ENCODE measurements at regions not wholly inside any gene's neighbourhood (a gene's known extent, or its start where the extent isn't known, plus 50 kb on each side); places are given as distances from the start of the nearest gene placed in this dataset.
"Not testable (repeated sequence)": the region's sequence is repeated elsewhere in the genome, so short reads cannot be mapped to it uniquely, and the experiment has no call there.

DNA sequence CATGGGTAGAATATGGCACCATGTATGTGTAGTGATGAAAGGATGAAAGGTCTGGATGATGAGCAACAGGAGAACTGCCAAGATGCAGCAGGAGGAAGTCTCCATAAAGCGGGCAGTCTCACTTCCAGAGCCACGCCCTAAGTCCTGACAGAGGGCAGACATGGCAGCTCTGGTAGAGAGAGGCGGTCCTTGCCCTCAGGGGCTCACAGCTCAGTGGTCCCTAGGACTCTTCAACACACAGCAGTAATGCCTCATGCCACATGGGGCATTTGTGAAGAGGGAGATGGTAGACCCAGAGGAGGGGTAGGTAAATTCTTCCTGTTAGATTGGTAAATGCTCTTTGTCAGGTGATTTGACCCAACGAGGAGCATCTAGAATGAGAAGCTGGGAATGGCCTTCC, 1088.4 kb downstream of the BCL11B start:
- no peak for DNase-seq

DNA sequence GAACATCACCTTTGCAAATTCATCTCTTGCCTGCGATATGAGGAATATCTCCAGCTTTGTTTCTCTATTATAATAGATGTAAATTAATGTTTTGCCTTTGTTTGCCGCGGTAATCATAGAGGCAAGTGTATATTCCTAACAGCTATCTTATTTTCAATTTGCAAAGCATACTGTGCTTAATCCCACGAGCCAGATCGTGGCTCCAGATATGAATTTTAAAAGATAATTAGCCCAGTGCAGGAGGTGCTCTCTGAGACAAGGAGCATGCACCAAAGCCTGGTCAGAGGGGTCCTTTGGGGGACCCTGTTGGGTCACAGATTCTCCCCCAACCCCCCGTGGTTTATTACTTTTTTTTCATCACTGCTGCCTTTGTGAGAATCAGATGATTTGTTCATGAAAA, 1087.5 kb downstream of the BCL11B start:
- DNase-seq: no peak

DNA sequence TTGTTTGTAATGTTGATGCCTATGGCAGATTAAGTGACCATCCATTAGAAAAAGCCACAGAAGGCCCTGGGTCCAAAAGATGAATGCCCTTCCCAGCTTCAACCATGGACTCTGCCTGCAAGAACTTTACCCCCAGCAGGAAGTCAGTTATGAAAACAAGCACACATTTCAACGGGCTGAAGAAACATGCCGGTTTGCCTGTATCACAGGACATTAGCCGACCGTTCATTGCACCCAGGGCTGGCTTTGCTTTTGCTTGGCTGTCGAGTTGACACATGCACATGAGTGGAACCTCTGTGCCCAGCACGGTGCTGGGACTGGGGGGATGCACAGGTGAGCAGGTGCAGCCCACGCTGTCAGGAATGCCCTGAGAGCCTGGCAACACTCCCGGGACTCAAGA, 1087.0 kb downstream of the BCL11B start:
- DNase-seq: no peak

DNA sequence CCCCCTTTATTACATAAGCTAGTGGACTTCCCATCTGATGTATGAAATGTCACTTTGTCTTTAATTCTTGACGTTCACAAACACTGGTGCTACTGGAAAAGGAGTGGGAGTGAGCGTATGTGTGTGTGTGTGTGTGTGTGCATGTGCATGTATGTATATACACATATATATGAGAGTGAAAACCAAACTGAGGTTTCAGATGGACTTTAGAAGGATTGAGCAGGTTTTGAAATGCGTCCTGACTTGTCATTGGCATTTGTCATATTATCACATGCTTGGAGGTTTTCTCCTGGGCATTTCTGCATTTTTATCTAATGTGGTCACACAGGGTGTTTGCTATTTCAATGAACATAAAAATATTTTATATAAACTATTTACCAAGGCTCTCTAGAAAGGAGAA, 1085.9 kb downstream of the BCL11B start:
- no peak for DNase-seq

DNA sequence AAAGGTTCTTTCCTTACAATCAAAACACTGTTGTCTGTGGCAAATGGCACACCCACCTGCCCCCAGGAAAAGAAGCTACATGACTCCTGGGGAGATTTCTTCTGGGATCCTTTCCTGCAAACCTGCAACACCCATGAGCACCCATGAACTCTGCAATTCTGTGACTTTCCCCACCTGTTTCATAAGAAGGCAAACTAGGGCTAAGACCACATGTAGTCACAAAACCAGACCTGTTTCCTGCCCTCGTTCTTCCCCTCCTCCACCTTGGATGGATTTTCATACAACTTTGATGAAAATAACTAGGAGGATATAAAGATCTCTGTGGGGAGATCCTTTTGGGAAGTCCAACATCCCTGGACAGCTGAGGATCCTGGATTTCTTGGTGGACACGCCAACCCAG, 1084.7 kb downstream of the BCL11B start:
- DNase-seq: no peak

DNA sequence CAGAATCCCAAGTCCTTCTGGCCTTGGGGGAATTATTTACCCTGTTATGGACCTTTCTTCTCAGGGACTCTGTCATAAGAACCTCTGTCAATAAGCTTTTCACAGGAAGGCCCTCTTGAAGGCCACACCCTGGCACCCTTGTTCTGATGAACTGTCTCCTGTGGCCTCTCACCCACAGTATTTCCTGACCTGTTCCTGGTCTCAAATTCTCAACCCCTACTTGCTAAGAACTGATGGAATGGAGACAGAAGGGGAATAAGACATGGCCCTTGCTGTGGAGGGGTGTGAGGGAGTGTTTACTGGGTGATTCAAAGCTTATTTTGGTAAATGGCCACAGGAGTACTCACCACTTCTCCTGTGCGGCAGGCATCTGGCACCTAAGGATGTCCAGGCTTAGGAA, 1082.9 kb downstream of the BCL11B start:
- no peak for DNase-seq

DNA sequence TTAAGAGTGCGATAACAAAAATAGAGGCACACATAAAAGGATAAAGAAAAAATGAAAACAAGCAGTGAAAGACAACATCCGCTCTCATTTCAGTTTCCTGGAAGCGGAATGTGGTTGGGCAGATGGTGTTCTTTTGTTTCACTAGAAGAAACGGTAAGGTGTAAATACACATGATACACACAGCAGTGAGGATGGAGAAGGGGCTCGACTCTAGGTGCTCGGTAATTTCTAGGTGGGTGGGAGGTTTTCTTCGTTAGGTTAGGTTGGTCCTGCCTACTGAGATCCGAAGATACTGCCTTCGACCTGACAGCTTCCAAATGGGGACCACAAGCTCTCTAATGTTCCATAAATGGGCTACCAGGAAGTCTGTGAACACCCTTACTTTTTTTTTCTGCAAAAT, 1082.5 kb downstream of the BCL11B start:
- DNase-seq: no peak

DNA sequence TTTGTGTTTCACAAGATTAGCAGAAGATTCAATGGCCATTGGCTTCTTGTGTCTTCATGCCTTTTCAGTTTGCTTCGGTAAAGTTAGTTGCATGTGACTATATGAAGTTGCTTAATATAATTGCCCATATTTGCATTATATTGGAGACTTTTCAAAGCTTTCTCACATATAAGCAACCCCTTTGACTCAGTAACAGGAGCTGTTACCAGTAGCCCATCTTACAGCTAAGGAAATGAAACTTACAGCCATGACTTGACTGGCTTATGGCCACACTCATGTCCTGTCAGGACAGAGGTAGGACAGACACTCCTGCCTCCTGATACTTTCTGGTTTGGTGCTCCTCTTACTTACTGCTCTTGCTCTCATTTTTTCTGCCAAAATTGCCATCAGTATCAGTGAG, 1082.1 kb downstream of the BCL11B start:
- no peak for DNase-seq

DNA sequence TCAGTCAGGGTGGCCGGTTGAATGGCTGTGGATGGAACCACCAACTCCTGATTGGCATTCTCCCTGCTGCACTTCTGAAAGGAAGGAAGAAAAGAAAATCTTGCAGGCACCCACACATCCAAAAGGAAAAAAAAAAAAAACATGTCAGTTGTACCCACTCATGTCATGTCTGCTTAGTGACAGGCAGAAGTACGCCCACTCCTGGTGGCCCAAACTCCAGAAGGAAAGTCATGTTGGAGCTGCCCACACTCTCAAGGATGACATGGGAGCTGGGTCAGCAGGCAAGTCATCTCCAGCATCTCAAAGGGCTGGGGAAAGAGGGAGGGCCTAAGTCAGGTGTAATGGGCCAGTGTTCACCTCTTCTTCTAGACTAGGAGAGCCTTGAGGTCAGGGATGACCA, 1079.1 kb downstream of the BCL11B start:
- no peak for DNase-seq

DNA sequence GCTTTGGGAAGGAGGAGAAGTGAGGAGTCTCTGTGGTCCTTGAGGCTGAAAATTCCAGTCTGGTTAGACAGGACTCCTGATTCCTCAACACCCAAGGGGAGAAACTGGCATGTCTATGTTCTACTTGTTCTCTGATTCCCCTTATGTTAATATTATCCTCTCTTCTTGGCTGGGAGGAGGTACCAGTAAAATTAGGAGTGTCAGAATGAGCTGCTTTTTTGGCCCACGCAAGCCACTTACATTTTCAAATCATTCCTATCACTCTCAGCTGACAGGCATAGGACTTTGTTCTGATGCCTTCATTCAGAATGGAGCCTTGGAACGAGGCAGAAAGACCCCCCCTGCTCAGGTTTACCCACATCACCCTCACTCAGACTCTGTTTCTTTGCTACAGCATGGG, 1077.2 kb downstream of the BCL11B start:
- DNase-seq: no peak

DNA sequence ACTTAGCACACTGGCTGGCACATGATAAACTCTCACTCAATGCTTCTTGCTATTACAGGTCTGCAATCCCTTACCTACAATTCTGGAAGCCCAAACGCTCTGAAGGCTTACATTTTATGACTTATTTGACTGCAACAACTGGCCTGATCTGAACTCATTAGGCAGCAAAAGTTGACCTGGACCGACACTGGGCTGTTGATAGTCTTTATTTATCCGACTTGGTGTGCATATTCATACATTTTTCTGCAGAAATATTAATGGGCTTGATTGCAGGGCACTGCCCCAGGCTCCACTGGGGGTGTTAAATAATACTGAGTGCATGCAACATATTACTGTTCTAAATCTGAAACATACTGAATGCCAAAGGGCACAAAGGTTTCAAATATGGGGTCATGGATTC, 1076.7 kb downstream of the BCL11B start:
- no peak for DNase-seq

DNA sequence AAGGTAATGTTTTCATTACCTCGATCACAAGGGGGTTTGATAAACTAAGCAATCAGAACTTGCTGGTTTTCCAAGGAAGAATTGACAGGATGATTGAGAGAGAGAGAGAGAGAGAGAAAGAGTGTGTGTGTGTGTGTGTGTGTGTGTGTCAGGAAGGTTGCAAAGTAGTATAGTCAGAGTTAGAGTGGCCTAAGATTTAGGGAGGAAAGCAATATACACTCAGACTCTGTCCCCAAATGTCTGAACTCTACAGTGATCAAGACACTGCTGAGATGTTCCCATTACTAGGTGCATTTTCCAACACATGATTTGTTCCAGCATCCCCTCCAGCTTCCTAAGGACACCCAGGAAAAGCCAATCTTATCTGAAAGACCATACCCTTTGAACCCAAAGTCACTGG, 1074.1 kb downstream of the BCL11B start:
- DNase-seq: no peak

DNA sequence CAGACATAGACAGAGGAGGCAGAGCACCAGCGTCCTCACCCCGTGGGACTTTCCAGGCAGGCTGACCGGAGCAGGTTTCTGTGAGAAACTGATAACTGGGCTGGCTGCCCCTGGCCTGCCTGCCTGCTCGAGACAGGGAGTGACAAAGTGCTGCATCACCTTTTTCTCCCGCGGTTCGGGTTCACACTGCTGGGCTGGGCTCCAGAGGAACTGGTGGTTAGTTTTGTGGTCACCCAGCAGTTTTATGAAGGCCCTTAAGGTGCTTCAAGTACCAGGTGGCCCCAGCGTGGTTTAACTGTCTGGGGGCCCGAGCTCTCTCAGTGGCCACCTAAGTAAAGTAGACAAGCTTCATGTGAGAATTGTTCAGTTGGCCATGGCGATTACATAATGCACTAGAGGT, 1073.6 kb downstream of the BCL11B start:
- DNase-seq: no peak

DNA sequence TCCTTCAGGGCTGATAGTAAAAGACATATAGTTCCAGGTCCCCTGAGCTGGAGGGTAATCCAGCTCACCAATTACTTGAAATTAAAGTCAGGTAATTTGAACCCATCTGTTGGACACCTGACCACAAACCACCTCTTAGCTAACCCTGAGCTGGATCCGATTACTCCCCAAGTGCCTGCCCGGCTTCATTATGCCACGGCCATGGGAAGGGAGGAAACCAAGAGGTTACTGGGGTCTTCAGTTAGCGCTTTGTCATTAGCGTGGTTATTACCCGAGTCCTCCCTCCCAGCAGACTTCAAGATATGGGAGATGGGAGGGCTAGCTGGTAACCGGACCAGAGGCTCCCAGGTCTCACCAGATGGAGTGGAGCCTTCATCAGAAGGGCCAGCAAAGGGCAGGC, 1071.4 kb downstream of the BCL11B start:
- DNase-seq: no peak

DNA sequence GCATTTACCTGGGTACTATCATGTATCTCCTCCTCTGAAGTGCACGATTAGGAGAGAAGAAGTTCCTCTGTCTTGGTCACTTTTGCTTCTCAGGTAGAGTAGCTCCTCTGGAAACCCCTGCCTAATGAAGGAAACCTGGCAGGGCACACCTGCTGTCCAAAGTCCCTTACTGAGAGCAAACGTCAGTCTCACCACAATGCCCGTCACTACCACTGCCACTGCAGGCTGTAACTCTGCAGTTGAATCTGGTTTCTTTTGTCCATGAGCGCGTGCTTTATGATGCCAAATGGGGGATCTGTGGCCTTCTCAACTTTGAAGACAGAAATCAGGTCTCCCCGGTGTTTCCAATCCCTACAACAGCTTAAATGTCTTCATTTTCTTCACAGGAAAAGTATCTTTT, 1068.6 kb downstream of the BCL11B start:
- no peak for DNase-seq

DNA sequence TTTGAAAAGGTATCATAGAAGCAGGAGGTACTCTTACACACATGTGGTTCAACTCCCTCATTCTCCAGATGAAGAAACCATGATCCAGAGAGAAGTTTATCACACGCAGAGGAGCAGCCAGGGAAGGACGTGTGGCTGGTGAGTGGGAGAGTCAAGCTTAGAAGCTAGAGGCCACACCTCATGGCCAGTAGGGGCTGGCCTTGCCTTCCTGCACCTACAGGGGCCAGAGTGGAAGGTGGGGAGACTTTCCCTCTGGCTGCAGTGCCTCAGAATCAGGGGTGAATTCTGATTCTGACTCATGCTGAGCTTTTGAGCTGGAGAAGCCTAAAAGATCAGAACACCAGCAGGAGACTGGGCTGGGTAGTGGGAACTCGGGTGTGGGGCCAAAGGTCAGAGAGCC, 1067.9 kb downstream of the BCL11B start:
- no peak for DNase-seq

DNA sequence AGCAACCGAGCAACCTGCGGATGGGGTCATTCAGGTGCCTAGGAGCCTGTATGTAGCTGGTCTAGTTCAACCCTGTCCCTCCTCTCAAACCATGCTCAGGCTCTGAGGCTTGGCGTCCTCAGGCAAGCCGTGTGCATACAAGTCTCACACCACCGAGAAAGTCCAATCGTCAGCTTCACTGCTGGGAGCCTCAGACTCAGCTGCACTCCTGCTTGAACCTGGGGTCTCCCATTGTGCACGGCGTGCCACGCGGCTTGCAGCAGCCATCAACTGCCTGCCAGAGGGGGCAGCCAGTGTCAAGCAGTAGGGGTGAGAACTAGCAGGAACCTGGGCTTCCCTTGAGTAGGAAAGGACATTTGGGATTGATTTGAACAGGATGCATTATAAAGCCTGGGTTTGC, 1064.6 kb downstream of the BCL11B start:
- no peak for DNase-seq

DNA sequence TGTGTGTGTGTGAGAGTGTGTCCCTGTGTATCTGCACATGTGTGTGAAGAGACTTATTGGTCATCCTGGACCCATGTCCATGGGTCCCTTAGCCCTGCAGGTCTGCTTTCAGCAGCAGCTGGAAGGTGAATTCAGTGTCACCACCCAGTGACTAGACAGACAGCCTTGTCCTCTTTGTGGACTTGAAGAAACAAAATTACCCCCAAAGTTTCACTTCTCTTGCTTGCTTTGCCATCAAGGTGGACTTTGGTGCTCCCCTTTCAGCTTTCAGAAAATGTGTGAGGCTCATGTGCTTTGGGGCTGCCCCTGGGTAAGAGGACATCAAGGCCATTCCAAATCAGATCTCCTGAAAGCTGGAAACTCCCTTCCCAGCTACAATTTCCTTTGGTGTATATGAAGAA, 1063.8 kb downstream of the BCL11B start:
- DNase-seq: no peak

DNA sequence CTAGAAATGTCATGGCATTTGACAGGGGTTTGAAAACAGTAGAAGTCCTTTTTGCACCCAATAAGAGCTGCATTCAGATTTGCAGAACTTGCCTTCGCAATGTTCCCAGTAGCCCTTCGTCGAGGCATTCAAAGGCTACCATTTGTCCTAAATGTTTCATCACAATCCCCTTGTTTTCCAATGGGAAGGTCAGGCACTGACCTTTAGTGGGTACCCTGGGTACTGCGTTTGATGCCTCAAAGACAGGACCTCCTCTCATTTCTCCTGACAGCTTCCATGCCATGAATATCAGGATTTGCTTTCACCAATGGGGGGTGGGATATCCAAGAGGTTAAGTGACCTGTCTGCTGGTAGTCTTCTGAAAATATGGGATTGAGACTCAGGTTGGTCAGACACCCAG, 1063.1 kb downstream of the BCL11B start:
- no peak for DNase-seq

DNA sequence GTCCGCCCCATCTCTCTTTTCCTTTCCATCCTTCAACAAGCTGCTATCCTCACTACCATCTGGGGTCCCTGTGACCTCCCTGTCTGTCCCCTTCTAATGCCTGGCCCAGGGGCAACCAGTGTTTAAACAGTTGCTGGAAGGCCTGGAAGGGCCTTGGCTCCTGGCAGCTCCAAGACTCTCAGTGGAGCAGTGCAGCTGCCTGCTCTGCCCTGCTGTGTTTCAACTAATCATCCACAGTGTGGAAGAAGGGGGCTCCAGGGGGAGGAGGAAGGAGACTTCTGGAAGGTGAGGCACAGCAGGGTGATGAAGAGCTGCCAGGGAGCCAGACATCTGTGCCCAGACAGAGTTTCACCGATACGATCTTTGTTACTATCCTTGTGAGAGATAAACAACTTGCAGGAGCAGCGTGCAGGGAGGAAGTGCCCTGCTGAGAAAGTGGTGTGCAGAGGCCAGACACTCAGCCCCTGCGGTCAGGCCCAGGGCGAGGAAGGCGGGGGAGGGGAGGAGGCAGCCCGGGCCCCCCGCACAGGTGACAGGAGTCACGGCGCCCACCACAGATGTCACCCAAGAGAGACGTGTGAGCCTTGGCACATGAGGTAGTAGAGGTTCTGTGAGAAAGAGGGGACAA, 1061.8 kb downstream of the BCL11B start:
- DNase-seq: no peak

DNA sequence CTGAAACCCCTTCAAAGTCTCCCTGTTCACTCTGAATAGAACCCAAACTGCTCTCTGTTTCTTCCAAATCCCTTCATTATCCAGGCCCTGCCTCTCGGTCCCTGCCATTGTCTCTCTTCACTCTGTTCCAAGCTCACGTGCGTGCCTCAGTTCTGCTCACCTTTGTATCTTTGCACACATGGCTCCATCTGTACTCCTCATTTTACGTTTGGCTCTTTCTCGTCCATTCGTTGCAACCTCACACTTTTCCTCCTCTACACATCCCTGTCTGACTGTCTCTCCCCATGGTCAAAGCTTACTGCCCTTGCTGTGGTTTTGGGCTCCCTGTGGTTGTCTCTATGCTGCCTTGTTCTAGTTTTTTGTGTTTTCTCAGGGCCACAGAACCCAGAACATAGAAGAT, 1054.5 kb downstream of the BCL11B start:
- DNase-seq: no peak

DNA sequence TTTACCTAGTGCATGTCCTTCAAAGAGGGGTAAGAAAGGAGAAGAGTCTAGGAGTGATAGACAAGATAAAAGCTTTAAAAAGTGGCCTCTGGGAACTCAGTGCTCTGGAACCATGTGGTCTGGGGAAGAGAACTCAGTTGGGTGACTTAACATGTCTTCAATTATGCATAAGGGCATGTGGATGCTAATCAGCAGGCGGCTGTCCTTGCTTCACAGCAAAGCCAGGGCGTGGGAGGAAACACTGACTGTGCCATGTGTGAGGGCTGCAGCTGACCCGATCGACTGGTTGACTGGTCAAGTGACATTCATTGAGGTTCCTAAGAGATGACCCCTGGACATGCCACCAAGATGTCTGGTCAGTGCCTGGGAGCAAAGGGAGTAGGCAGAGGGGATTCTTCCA, 1053.8 kb downstream of the BCL11B start:
- DNase-seq: no peak

DNA sequence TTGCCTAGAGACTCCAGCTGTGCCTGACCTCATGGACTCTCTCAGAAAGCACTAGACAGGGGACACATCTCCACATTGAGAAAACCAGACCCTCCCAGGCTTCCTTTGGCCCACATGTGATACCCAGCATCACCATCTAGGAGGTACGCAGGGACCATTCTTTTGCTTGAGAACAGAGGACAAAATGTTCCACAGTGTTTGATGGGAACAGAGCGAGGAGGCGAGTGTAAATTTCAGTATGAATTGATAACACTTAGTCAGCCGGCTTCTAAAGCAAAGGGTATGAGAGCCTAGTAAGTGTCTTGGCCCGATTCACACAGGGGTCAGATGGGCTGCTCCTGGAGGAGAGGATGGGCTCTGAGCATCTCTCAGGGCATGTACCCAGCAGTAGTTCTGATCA, 1052.4 kb downstream of the BCL11B start:
- DNase-seq: no peak

DNA sequence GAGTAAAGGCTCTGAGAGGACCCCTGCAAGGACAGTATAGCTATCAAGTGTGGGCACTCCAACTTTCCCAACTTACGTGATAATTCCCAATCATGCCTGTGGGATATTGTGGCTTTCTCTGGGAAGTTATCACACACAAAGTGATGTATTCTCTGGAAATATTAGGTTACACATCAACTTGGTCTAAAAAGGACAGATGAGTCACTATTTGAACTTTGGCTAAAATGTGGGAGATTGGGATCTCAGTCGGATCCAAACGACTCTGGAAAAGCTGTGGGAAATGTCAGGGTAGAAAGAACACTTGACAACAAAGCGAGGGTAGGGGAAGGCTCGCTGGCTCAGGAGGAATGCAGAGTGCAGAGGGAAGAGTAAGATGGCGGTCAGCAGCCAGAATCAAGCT, 1048.9 kb downstream of the BCL11B start:
- no peak for DNase-seq

DNA sequence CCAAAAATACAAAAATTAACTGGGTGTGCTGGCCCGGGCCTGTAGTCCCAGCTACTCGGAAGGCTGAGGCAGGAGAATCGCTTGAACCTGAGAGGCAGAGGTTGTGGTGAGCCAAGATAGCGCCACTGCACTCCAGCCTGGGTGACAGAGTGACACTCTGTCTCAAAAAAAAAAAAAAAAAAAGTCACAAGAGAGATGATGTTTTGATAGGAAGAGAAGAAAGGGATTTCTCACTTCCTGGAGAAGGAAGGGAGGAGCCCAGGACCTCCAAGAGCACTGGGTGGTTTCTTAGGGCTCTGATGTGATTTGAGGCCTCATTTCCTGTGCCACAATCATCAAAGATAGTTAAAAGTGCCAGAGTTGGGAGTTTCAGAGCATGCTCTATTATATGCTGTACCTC, 1048.3 kb downstream of the BCL11B start:
- not testable (repeated sequence) for DNase-seq

DNA sequence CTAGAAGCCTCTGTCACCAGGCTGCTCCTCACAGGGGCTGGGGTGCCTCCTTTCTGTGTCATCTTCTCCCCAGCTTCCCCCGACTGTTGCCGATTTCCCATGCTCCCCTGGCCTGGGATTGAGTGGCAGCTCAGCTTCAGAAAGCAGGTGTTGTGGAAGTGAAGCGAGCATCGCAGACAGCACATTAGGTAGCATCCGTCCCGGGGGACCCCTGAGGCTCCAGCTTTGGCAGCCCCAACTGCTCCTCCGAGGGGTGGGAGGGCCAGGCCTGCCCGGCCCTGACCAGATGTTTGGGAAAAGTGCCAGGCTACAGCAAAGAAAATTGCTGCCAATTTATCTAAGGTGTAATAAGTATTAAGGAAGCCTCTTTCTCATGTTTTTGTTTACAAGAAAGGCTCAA, 1045.6 kb downstream of the BCL11B start:
- DNase-seq: no peak

All from inflammatory macrophage treated with lipopolysaccharide for 1 hour (primary cell).